Loucy (cell line): ENCODE measurements at regions not wholly inside any gene's neighbourhood (a gene's known extent, or its start where the extent isn't known, plus 50 kb on each side); places are given as distances from the start of the nearest gene placed in this dataset.
"Not testable (repeated sequence)": the region's sequence is repeated elsewhere in the genome, so short reads cannot be mapped to it uniquely, and the experiment has no call there.

Source experiments
- H2AFZ ChIP-seq: fragments of 200-600 bp; sonication (generic); 2 replicates; pipeline ENCODE4 v1.6.0; 2016; ENCODE audit warnings: antibody characterized with exemption, mild to moderate bottlenecking, low read length, moderate library complexity
- H3F3A ChIP-seq: fragments of 200-600 bp; 2 replicates; pipeline ENCODE4 v1.6.0; 2016; ENCODE audit warnings: antibody characterized with exemption, low read depth, mild to moderate bottlenecking
- H3K27me3 ChIP-seq: fragments of 200-600 bp; sonication (generic); 2 replicates; pipeline ENCODE4 v1.6.1; 2014; ENCODE audit warnings: low read length, mild to moderate bottlenecking; ENCODE audit not compliant: insufficient read depth, poor library complexity, severe bottlenecking
- H3K36me3 ChIP-seq: fragments of 200-600 bp; sonication (generic); 2 replicates; pipeline ENCODE4 v1.6.1; 2016; ENCODE audit warnings: low read length; ENCODE audit not compliant: insufficient read depth
- H3K4me1 ChIP-seq: fragments of 200-600 bp; sonication (generic); 2 replicates; pipeline ENCODE4 v1.5.1; 2014; ENCODE audit warnings: low read length, mild to moderate bottlenecking; ENCODE audit not compliant: insufficient read depth, poor library complexity, severe bottlenecking
- H3K4me2 ChIP-seq: fragments of 200-600 bp; sonication (generic); 2 replicates; pipeline ENCODE4 v1.6.0; 2014; ENCODE audit warnings: antibody characterized with exemption, low read length, low read depth, mild to moderate bottlenecking; ENCODE audit not compliant: poor library complexity, severe bottlenecking
- H3K4me3 ChIP-seq: fragments of 200-600 bp; sonication (generic); 2 replicates; pipeline ENCODE4 v1.5.1; 2014; ENCODE audit warnings: low read length, mild to moderate bottlenecking, mixed read lengths; ENCODE audit not compliant: poor library complexity, severe bottlenecking
- H3K79me2 ChIP-seq: fragments of 200-600 bp; sonication (generic); 2 replicates; pipeline ENCODE4 v1.6.1; 2014; ENCODE audit warnings: low read length; ENCODE audit not compliant: insufficient read depth
- H3K9ac ChIP-seq: fragments of 200-600 bp; sonication (generic); 2 replicates; pipeline ENCODE4 v1.6.0; 2014; ENCODE audit warnings: mild to moderate bottlenecking, low read depth, low read length, moderate library complexity; ENCODE audit not compliant: poor library complexity, severe bottlenecking
- H3K9me2 ChIP-seq: fragments of 200-600 bp; sonication (generic); replicated peaks from 2 replicates; pipeline ENCODE4 v1.6.1; 2016; ENCODE audit warnings: low read depth, low read length, mixed read lengths
- H3K9me3 ChIP-seq: fragments of 200-600 bp; sonication (generic); 2 replicates; pipeline ENCODE4 v1.6.1; 2014; ENCODE audit warnings: mild to moderate bottlenecking, antibody characterized with exemption, low read length, low read depth; ENCODE audit not compliant: insufficient read depth
- H4K20me1 ChIP-seq: fragments of 200-600 bp; sonication (generic); 2 replicates; pipeline ENCODE4 v1.6.0; 2014; ENCODE audit warnings: antibody characterized with exemption, low read length, mild to moderate bottlenecking; ENCODE audit not compliant: insufficient read depth, poor library complexity, severe bottlenecking
- EZH2phosphoT487 ChIP-seq: fragments of 200-600 bp; IDR thresholded peaks from 2 replicates; pipeline ENCODE4 v1.6.1; 2018; ENCODE audit warnings: antibody characterized with exemption, mild to moderate bottlenecking, moderate library complexity, borderline replicate concordance
- TF ChIP-seq, protein P1 (sequence below): fragments of 200-600 bp; sonication (generic); conservative IDR thresholded peaks from 2 replicates; pipeline ENCODE4 v1.5.1; 2014; ENCODE audit warnings: mild to moderate bottlenecking, antibody characterized with exemption, low read length

DNA sequence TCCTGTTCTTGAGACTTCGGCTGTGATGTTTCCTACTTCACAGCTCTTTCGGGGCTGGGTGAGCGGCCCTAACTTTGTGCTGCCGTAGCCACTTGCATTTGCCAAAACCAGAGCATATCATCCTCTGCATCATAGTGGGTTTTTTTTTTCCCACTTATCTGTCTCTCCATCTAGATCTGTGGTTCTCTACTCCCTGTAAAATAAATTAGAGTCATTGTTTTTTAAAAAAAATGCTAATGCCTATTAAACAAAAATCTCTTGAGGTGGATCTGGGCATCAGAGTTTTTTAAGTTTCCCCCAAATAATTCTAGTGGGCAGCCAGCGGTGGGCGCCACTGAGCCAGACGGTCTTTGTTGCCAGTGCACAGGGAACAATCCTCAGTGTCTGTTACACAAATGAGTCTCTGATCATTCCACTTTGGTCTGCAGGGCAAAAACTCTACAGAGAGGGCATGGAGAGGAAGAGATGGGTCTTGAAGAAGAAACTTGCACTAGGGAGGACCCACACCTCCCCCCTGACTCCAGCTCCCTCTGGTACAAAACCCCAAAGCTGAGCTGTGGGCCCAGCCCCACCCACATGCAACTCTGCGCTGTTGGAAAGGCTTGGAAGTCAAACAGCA is 62.4 kb upstream of the BCL2L14 start:
- no peaks in the 10 kb centered on the region for H3K27me3 ChIP-seq
- H2AFZ ChIP-seq: no peak overlapping the region; the same call in 1 of the 2 replicates
- no peaks in the 10 kb centered on the region for H4K20me1 ChIP-seq
- H3F3A ChIP-seq: no peaks in the 10 kb centered on the region
- H3K36me3 ChIP-seq: no peaks in the 10 kb centered on the region
- no peak for TF ChIP-seq EZH2phosphoT487
- TF ChIP-seq, protein P1, sequence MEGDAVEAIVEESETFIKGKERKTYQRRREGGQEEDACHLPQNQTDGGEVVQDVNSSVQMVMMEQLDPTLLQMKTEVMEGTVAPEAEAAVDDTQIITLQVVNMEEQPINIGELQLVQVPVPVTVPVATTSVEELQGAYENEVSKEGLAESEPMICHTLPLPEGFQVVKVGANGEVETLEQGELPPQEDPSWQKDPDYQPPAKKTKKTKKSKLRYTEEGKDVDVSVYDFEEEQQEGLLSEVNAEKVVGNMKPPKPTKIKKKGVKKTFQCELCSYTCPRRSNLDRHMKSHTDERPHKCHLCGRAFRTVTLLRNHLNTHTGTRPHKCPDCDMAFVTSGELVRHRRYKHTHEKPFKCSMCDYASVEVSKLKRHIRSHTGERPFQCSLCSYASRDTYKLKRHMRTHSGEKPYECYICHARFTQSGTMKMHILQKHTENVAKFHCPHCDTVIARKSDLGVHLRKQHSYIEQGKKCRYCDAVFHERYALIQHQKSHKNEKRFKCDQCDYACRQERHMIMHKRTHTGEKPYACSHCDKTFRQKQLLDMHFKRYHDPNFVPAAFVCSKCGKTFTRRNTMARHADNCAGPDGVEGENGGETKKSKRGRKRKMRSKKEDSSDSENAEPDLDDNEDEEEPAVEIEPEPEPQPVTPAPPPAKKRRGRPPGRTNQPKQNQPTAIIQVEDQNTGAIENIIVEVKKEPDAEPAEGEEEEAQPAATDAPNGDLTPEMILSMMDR: peak; percentile 65
- no peaks in the 10 kb centered on the region for H3K9me2 ChIP-seq
- H3K9ac ChIP-seq: peak overlapping the region; percentile 48
- peak overlapping the region; percentile 75 for H3K4me2 ChIP-seq
- H3K9me3 ChIP-seq: no peaks in the 10 kb centered on the region
- peaks cover 40% of the 10 kb centered on the region for H3K4me1 ChIP-seq
- H3K79me2 ChIP-seq: no peaks in the 10 kb centered on the region
- peak overlapping the region; percentile 7 for H3K4me3 ChIP-seq

DNA sequence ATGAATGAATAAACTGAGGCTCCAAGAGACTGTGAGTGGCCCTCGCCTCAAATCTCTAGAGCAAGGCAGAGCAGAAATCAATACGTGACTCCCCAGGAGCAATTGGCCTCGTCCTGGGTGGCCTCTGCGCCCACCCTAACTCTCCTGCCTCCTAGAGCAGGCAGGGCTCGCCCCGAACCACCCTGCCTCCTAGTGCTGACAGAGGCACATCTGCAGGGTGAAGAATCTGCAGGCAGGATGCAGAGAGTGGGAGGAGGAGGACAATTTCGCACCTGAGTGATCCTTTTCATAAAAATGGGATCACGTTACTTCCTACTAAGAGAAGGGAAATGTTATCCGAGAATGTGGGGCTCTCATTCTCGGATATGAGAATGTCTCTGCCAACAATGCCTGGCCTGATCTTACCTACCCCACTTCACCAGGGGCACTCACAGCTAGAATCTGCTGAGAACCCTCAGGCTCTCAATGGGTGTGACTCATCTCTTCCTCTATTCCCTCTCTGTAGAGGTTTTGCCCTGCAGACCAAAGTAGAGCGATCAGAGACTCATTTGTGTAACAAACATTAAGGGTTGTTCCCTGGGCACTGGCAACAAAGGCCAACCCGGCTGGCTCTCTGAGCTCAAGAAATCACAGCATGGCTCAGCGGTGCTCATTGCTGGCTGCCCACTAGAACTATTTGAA is 61.7 kb upstream of the BCL2L14 start:
- Histone ChIP-seq H3K9me3 (no peaks in the 10 kb centered on the region), H3K9me2 (no peaks in the 10 kb centered on the region), H3K79me2 (no peaks in the 10 kb centered on the region), H3K4me1 (peaks cover 40% of the 10 kb centered on the region), H3K4me3 (peak overlapping the region; percentile 7), H3K4me2 (peak overlapping the region; percentile 75), H4K20me1 (no peaks in the 10 kb centered on the region), H3F3A (no peaks in the 10 kb centered on the region), H3K36me3 (no peaks in the 10 kb centered on the region), H3K27me3 (no peaks in the 10 kb centered on the region), H2AFZ (no peak overlapping the region), H3K9ac (peak overlapping the region; percentile 57)
- TF ChIP-seq EZH2phosphoT487: no peak
- TF ChIP-seq, protein P1: peak; percentile 36; the same call in 1 of the 2 replicates

DNA sequence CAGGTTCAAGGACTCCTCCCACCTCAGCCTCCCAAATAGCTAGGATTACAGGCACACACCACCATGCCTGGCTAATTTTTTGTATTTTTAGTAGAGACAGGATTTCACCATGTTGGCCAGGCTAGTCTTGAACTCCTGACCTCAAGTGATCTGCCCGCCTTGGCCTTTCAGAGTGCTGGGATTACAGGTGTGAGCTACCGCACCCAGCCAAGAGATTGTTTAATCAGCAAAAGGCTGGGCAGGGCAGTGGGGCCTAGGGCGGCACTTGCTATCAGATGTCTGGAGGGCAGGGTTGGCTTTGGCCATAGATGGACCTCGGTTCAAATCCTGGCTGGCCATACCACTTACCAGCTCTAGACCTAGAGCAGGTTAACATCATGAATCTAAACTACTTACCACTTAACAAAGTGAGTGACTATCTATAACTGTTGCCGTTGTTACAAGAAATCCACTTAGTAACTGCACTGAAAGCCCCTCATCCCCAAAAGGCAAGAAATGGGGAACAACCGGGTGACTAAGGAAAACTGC is 60.9 kb upstream of the BCL2L14 start:
- H3K9me2 ChIP-seq, H3K79me2 ChIP-seq, H3K36me3 ChIP-seq, H4K20me1 ChIP-seq, H3K9me3 ChIP-seq, H3F3A ChIP-seq, H3K27me3 ChIP-seq: not testable (repeated sequence)
- H3K9ac ChIP-seq: peak overlapping the region; percentile 57
- 0 out of 2 replicates have a peak overlapping the region, but pooled peaks have one; percentile 75 for H2AFZ ChIP-seq
- peak overlapping the region; percentile 75 for H3K4me2 ChIP-seq
- H3K4me1 ChIP-seq: peaks cover 40% of the 10 kb centered on the region
- peak overlapping the region; percentile 66 for H3K4me3 ChIP-seq
